ENCODE measurements at regions not wholly inside any gene's neighbourhood (a gene's known extent, or its start where the extent isn't known, plus 50 kb on each side); places are given as distances from the start of the nearest gene placed in this dataset.

DNA sequence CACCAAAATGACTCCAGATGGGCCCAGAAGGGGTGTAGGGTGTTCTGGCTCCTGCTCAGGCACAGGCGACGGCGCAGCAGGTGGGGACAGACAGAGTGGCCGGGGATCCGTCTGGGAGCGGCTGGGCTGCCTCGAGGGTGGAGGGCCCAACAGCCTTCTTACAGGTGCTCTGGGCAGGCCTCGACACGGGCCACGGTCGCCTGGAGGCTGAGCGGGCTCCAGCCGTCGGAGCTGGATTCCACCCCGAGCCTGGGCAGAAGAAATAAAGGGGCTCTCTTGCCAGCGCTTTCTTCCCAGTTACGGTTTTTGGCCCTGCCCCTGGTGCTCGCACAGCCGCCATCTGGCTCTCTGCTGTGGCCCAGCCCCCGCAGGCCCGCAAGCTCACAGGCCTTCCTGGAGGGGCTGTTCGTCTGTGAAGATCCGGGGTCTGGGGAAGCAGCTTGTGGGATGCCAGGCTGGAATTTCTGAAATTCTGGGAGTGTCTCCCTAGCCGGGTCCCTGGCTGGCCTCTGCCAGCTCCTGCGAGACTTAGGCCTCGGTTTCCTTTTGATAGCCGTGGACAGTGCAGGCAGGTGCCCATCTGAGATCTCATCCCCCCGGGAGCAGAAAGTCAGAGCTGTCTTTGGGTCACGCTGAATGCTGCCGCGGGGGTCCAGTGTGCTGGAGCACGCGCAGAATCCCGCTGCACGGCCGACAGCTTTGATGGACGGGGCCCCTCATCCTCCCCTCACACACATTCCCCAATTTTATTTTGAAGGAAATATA lies 122.7 kb downstream of the PAPOLA start:
- Mint-ChIP-seq H3K4me1 (no peaks in the 10 kb centered on the region), H3K36me3 (ENCODE audit: low read depth) (no peaks in the 10 kb centered on the region), H3K4me3 (no peak overlapping the region), H3K27me3 (ENCODE audit: insufficient read depth) (peaks cover 8% of the 10 kb centered on the region), H3K9me3 (no peaks in the 10 kb centered on the region), H3K27ac (no peak overlapping the region)
- Histone ChIP-seq H3K9me3 (ENCODE audit: control insufficient read depth, low read length) (no peaks in the 10 kb centered on the region), H3K27me3 (ENCODE audit: control insufficient read depth, insufficient read depth, low read length, poor library complexity, severe bottlenecking) (peaks cover 6% of the 10 kb centered on the region), H3K36me3 (ENCODE audit: control insufficient read depth, insufficient read depth, low read length) (no peaks in the 10 kb centered on the region), H3K27ac (ENCODE audit: low read depth, low read length) (peak overlapping the region; percentile 49), H3K4me1 (ENCODE audit: control insufficient read depth, insufficient read depth, low read length) (no peaks in the 10 kb centered on the region), H3K9ac (ENCODE audit: extremely low read depth, low read length, poor library complexity, severe bottlenecking) (no peak overlapping the region), H3K4me3 (ENCODE audit: low read length) (no peak overlapping the region)
- 90 to 96% methylated on average over 18 to 37 of the region's 37 CpGs for WGBS, 2 experiments (ENCODE audit: insufficient coverage in 1 of 2, insufficient read length in 1 of 2)
- TF ChIP-seq, protein P1, sequence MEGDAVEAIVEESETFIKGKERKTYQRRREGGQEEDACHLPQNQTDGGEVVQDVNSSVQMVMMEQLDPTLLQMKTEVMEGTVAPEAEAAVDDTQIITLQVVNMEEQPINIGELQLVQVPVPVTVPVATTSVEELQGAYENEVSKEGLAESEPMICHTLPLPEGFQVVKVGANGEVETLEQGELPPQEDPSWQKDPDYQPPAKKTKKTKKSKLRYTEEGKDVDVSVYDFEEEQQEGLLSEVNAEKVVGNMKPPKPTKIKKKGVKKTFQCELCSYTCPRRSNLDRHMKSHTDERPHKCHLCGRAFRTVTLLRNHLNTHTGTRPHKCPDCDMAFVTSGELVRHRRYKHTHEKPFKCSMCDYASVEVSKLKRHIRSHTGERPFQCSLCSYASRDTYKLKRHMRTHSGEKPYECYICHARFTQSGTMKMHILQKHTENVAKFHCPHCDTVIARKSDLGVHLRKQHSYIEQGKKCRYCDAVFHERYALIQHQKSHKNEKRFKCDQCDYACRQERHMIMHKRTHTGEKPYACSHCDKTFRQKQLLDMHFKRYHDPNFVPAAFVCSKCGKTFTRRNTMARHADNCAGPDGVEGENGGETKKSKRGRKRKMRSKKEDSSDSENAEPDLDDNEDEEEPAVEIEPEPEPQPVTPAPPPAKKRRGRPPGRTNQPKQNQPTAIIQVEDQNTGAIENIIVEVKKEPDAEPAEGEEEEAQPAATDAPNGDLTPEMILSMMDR (conservative IDR thresholded peaks at IDR 0.05) = no peak
- DNase-seq = peak; percentile 51

DNA sequence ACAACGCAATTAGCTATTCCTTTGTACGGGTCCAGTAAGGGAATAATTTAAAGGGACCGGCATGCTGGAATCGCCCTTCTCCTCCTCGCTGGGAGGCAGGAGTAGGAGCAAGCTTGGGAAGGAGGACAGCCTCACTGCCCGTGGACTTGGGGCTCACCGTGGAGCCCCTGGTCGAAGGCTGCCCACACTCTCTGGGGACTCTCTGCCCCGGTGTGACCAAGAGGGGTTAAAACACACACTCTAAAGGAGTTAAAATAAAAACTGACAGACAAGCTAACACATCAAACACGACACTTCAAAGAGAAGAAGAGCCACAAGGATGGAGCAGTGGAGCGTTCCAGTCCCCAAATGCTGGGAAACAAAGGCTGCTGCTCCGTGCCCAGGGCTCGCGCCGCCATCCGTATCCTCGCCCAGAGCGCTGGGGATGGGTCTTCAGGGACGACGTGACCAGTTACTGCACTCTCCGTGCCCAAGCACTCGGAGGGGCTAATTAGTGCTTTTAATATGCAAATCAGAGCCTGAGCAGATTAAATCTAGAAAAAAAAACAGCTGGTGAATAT lies 123.3 kb downstream of the PAPOLA start:
- Histone ChIP-seq H3K4me1 (ENCODE audit: control insufficient read depth, insufficient read depth, low read length) (no peaks in the 10 kb centered on the region), H3K27me3 (ENCODE audit: control insufficient read depth, insufficient read depth, low read length, poor library complexity, severe bottlenecking) (peaks cover 6% of the 10 kb centered on the region), H3K4me3 (ENCODE audit: low read length) (no peak overlapping the region), H3K9me3 (ENCODE audit: control insufficient read depth, low read length) (no peaks in the 10 kb centered on the region), H3K27ac (ENCODE audit: low read depth, low read length) (no peak overlapping the region), H3K36me3 (ENCODE audit: control insufficient read depth, insufficient read depth, low read length) (no peaks in the 10 kb centered on the region), H3K9ac (ENCODE audit: extremely low read depth, low read length, poor library complexity, severe bottlenecking) (no peak overlapping the region)
- no peaks in the 10 kb centered on the region for H3K36me3 Mint-ChIP-seq (ENCODE audit: low read depth)
- no peaks in the 10 kb centered on the region for H3K9me3 Mint-ChIP-seq
- peak; percentile 38 for DNase-seq
- no peaks in the 10 kb centered on the region for H3K4me1 Mint-ChIP-seq
- TF ChIP-seq, protein P1 (conservative IDR thresholded peaks at IDR 0.05) = no peak
- H3K27me3 Mint-ChIP-seq (ENCODE audit: insufficient read depth) = peaks cover 8% of the 10 kb centered on the region
- 89 to 95% methylated on average over 15 to 22 of the region's 22 CpGs for WGBS, 2 experiments (ENCODE audit: insufficient coverage in 1 of 2, insufficient read length in 1 of 2)
- H3K4me3 Mint-ChIP-seq = no peak overlapping the region
- H3K27ac Mint-ChIP-seq = no peak overlapping the region

DNA sequence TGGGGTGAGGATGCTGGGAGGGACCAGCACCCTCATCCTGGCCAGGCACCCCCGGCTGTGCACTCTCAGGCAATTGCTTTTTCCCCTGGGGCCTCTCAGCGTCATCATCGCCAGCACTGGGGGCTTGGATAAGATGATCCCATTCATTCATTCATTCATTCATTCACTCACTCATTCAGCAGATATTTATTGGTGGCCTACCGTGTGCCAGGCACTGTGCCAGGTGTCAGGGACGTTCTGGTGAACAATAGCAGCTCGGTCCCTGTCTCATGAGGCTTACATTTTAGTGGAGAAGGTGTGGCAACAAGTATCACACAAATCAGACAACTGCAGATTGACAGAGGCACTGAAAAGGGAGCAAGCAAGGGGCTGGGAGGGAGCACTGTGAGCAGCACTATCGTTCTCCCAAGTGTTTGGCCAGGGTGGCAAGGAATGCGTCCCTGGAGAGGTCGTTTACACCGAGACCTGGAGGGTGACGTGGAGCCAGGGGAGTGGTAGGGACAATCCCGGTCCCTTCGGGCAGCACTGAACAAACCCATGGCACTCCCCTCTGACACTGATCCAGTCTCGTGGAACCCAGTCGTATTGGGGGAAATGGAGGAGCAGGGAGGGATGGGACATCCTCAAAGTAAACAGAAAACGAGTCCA lies 124.1 kb downstream of the PAPOLA start:
- DNase-seq = peak; percentile 27
- Mint-ChIP-seq H3K9me3 (no peaks in the 10 kb centered on the region), H3K27me3 (ENCODE audit: insufficient read depth) (peaks cover 8% of the 10 kb centered on the region), H3K27ac (no peak overlapping the region), H3K4me1 (no peaks in the 10 kb centered on the region), H3K36me3 (ENCODE audit: low read depth) (no peaks in the 10 kb centered on the region), H3K4me3 (no peak overlapping the region)
- no peak overlapping the region for H3K9ac ChIP-seq (ENCODE audit: extremely low read depth, low read length, poor library complexity, severe bottlenecking)
- peaks cover 6% of the 10 kb centered on the region for H3K27me3 ChIP-seq (ENCODE audit: control insufficient read depth, insufficient read depth, low read length, poor library complexity, severe bottlenecking)
- no peak overlapping the region for H3K4me3 ChIP-seq (ENCODE audit: low read length)
- 84 to 93% methylated on average over 10 to 16 of the region's 16 CpGs for WGBS, 2 experiments (ENCODE audit: insufficient coverage in 1 of 2, insufficient read length in 1 of 2)
- no peak overlapping the region for H3K27ac ChIP-seq (ENCODE audit: low read depth, low read length)
- H3K9me3 ChIP-seq (ENCODE audit: control insufficient read depth, low read length) = no peaks in the 10 kb centered on the region
- no peaks in the 10 kb centered on the region for H3K36me3 ChIP-seq (ENCODE audit: control insufficient read depth, insufficient read depth, low read length)
- H3K4me1 ChIP-seq (ENCODE audit: control insufficient read depth, insufficient read depth, low read length) = no peaks in the 10 kb centered on the region
- TF ChIP-seq, protein P1 (conservative IDR thresholded peaks at IDR 0.05) = no peak
